ENCODE measurements at regions not wholly inside any gene's neighbourhood (a gene's known extent, or its start where the extent isn't known, plus 50 kb on each side); places are given as distances from the start of the nearest gene placed in this dataset.

DNA sequence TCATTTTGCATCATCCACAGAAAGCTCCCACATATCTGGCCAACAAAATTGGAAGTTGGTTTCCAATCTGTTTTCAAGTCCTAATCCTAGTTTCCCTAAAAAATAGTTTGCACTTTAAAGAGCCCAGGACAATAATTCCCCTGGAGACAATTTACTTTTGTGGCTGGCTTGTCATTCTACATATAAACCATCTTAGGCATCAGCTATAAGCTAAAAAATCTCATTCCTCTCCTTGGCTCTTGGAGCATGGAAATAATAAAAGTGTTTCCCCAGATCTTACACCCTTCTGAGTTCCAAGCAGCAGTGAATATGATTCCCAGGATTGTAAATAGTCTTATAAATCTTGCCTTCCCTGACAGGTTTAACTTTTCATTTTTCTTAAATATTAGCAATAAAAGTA lies 89.1 kb upstream of the NUDT4 start:
- TF ChIP-seq EZH2phosphoT487 (IDR thresholded peaks at IDR 0.05; ENCODE audit: insufficient read depth, low read depth) (no peak), EZH2 (IDR thresholded peaks at IDR 0.05; ENCODE audit: insufficient read depth, poor library complexity, severe bottlenecking) (no peak)
